ENCODE measurements at regions not wholly inside any gene's neighbourhood (a gene's known extent, or its start where the extent isn't known, plus 50 kb on each side); places are given as distances from the start of the nearest gene placed in this dataset.

- intact Hi-C loops (cut with DNase I; ENCODE audit: low total_unique reads) = no loop called here
- H3K4me3 ChIP-seq (ENCODE audit: low read depth, poor library complexity, severe bottlenecking) = no peak overlapping the region
- TF ChIP-seq CTCF (IDR thresholded peaks at IDR 0.05) (no peak), POLR2A (IDR thresholded peaks at IDR 0.05) (no peak)
- no peak for DNase-seq (ENCODE audit: low spot score in 2 of 2)
- 71 to 73% methylated on average over 2 of the region's 2 CpGs for WGBS, 2 donors
Observed at GRCh38 chr13:103844471-103844870, 778.3 kb upstream of the SLC10A2 start.

- DNase-seq (ENCODE audit: low spot score in 2 of 2) = no peak
- H3K4me3 ChIP-seq (ENCODE audit: low read depth, poor library complexity, severe bottlenecking) = no peak overlapping the region
- WGBS, 2 donors = 57 to 58% methylated on average over 3 of the region's 3 CpGs
- no peak for TF ChIP-seq POLR2A (IDR thresholded peaks at IDR 0.05)
- TF ChIP-seq CTCF (IDR thresholded peaks at IDR 0.05) = no peak
- intact Hi-C loops (cut with DNase I; ENCODE audit: low total_unique reads) = no loop called here
Observed at GRCh38 chr13:103839460-103839859, 773.2 kb upstream of the SLC10A2 start.

DNA sequence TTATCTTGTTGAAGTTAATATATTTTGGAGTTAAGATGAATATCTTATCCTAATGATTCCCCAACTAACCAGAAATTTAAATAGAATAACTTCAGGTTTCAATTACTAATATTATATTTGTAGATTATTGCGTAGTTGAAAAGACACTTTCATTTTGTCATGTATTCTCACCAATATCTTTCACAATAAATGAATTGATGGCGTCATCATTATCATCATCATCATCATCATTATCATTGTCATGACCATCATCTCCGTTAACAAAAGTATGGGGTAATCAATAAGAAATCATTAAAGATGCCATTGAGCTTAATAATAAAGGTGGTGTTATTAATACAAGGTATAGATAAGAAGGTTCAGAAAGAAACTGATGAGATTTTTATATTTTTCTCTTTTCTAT is 768.8 kb upstream of the SLC10A2 start:
- intact Hi-C loops (cut with DNase I; ENCODE audit: low total_unique reads) = no loop called here
- no peak overlapping the region for H3K4me3 ChIP-seq (ENCODE audit: low read depth, poor library complexity, severe bottlenecking)
- 89 to 94% methylated on average over 3 of the region's 3 CpGs for WGBS, 2 donors
- no peak for DNase-seq (ENCODE audit: low spot score in 2 of 2)
- TF ChIP-seq CTCF (IDR thresholded peaks at IDR 0.05) (no peak), POLR2A (IDR thresholded peaks at IDR 0.05) (no peak)

DNA sequence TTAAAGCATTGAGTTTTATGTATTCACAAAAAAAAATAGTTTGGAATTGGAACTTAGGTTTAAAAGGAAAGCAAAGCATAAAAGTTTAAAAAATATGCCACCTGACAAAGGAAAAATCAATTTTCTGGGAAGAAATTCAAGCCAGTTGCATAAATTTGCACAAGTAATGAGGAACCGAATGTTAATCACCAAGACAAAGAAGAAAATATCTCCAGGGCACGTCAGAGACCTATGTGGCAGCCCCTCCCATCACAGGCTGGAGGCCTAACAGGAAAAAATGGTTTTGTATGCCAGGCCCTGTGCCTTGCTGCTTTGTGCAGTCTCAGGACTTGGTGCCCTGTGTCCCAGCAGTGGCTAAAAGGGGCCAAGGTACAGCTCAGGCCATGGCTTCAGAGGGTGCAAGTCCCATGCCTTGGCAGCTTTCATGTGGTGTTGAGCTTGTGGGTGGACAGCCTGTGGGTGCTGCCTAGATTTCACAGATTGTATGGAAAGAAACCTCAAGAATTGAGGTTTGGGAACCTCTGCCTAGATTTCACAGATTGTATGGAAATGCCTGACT is 767.2 kb upstream of the SLC10A2 start:
- TF ChIP-seq POLR2A (IDR thresholded peaks at IDR 0.05) = no peak
- no peak for TF ChIP-seq CTCF (IDR thresholded peaks at IDR 0.05)
- no peak overlapping the region for H3K4me3 ChIP-seq (ENCODE audit: low read depth, poor library complexity, severe bottlenecking)
- intact Hi-C loops (cut with DNase I; ENCODE audit: low total_unique reads) = no loop called here
- 36 to 60% methylated on average over 2 of the region's 2 CpGs for WGBS, 2 donors
- DNase-seq (ENCODE audit: low spot score in 2 of 2) = no peak

GRCh38 chr13:103815619-103816018 is 749.4 kb upstream of the SLC10A2 start:
- no peak overlapping the region for H3K4me3 ChIP-seq (ENCODE audit: low read depth, poor library complexity, severe bottlenecking)
- DNase-seq (ENCODE audit: low spot score in 2 of 2) = no peak
- 80 to 85% methylated on average over 4 of the region's 4 CpGs for WGBS, 2 donors
- intact Hi-C loops (cut with DNase I; ENCODE audit: low total_unique reads) = no loop called here
- no peak for TF ChIP-seq CTCF (IDR thresholded peaks at IDR 0.05)
- no peak for TF ChIP-seq POLR2A (IDR thresholded peaks at IDR 0.05)

- DNase-seq (ENCODE audit: low spot score in 2 of 2) = no peak
- WGBS, 2 donors = 63 to 71% methylated on average over 5 of the region's 5 CpGs
- H3K4me3 ChIP-seq (ENCODE audit: low read depth, poor library complexity, severe bottlenecking) = no peak overlapping the region
- intact Hi-C loops (cut with DNase I; ENCODE audit: low total_unique reads) = no loop called here
- no peak for TF ChIP-seq POLR2A (IDR thresholded peaks at IDR 0.05)
- no peak for TF ChIP-seq CTCF (IDR thresholded peaks at IDR 0.05)
Observed at GRCh38 chr13:103812971-103813370, 746.8 kb upstream of the SLC10A2 start.

Measured in lower leg skin (tissue), 4 donors.